Chondrocyte (in vitro differentiated cells): ENCODE measurements at regions not wholly inside any gene's neighbourhood (a gene's known extent, or its start where the extent isn't known, plus 50 kb on each side); places are given as distances from the start of the nearest gene placed in this dataset.

Source experiments
- DNase-seq: peaks from one replicate; pipeline ENCODE4 v3.0.0; 2021; ENCODE audit warnings: mixed read lengths, low spot score
- H3K27ac Mint-ChIP-seq: one replicate; pipeline ENCODE4 v1.8.0; 2021; ENCODE audit warnings: mild to moderate bottlenecking, moderate library complexity, mixed read lengths; ENCODE audit not compliant: unreplicated experiment
- H3K27me3 Mint-ChIP-seq: 2 replicates; pipeline ENCODE4 v1.8.0; 2021; ENCODE audit warnings: low read depth, mixed read lengths
- H3K36me3 Mint-ChIP-seq: 2 replicates; pipeline ENCODE4 v1.8.0; 2021; ENCODE audit warnings: low read depth, mixed read lengths
- H3K4me1 Mint-ChIP-seq: 2 replicates; pipeline ENCODE4 v1.8.0; 2021; ENCODE audit warnings: low read depth, mild to moderate bottlenecking, mixed read lengths
- H3K4me3 Mint-ChIP-seq: one replicate; pipeline ENCODE4 v1.8.0; 2021; ENCODE audit warnings: mild to moderate bottlenecking, moderate library complexity, mixed read lengths; ENCODE audit not compliant: unreplicated experiment
- H3K9me3 Mint-ChIP-seq: 2 replicates; pipeline ENCODE4 v1.8.0; 2021; ENCODE audit warnings: low read depth, mixed read lengths
- TF ChIP-seq, protein P1 (sequence below): fragments of 200-600 bp; sonication (generic); IDR thresholded peaks from 2 replicates; pipeline ENCODE4 v1.5.0; 2021; ENCODE audit warnings: antibody characterized with exemption, mild to moderate bottlenecking, moderate library complexity

DNA sequence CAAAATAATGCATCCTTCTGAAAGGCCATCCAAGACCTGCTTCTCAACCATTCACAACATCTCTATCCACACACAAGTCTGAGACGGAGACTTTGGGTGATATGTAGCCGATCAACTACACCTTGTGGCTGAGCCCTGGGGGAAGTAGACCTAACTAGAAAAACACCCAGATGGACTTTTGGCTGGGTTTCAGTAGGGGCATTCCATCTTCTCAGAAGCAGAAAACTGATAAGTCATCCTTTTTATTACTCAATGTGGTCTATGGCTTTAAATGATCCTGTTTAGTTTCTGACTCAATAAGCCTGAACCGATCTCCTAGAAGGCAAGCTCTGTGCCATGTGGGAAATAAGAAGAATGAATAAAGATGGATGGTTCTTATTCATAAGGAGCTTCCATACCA, 82.5 kb upstream of the AFF2 start:
- Mint-ChIP-seq H3K9me3 (peaks cover 20% of the 10 kb centered on the region), H3K27me3 (no peaks in the 10 kb centered on the region), H3K4me1 (peaks cover 3% of the 10 kb centered on the region), H3K27ac (no peak overlapping the region), H3K36me3 (peaks cover 1% of the 10 kb centered on the region), H3K4me3 (no peak overlapping the region)
- no peak for DNase-seq
- TF ChIP-seq, protein P1, sequence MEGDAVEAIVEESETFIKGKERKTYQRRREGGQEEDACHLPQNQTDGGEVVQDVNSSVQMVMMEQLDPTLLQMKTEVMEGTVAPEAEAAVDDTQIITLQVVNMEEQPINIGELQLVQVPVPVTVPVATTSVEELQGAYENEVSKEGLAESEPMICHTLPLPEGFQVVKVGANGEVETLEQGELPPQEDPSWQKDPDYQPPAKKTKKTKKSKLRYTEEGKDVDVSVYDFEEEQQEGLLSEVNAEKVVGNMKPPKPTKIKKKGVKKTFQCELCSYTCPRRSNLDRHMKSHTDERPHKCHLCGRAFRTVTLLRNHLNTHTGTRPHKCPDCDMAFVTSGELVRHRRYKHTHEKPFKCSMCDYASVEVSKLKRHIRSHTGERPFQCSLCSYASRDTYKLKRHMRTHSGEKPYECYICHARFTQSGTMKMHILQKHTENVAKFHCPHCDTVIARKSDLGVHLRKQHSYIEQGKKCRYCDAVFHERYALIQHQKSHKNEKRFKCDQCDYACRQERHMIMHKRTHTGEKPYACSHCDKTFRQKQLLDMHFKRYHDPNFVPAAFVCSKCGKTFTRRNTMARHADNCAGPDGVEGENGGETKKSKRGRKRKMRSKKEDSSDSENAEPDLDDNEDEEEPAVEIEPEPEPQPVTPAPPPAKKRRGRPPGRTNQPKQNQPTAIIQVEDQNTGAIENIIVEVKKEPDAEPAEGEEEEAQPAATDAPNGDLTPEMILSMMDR = no peak

DNA sequence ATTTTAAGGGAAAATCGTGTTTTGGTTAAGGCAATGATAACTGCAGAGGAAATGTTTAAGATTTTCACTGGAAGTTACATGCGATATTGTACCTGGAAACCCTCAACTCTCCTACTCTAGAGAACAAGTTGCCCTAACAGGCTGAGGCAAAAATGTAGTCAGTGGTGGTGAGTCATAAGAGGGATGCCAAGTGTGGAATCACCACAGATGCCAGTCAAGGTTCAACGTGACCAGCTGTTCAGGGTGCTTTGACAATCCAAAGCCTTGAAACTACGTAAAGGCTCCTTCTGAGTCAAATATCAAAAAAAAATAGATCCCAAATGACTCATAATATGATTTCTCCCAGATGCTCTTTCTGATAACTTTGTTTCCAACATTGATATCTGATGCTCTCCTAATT, 77.9 kb upstream of the AFF2 start:
- Mint-ChIP-seq H3K4me1 (peaks cover 3% of the 10 kb centered on the region), H3K4me3 (no peak overlapping the region), H3K27ac (no peak overlapping the region), H3K27me3 (no peaks in the 10 kb centered on the region), H3K9me3 (peaks cover 22% of the 10 kb centered on the region), H3K36me3 (peaks cover 1% of the 10 kb centered on the region)
- TF ChIP-seq, protein P1 = no peak
- DNase-seq = no peak

DNA sequence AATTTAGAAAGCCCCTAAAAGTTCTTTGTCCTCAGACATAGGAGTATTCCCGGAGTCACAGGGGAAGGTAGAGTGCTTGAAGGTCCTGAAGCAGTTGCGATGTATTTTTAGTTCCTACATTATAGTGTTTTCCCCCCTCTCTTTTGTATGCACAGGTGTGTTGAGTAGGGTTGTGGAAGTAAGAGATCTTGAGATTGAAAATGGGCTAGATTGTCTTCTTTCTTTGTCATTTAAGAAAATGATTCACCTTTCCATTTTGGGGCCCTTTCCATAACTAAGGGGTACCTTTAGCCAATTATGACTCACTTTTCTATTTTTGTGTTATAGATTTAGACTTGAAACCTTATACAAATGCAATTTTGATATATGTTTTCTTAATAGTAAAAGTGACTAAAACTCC, 75.8 kb upstream of the AFF2 start:
- TF ChIP-seq, protein P1 = no peak
- Mint-ChIP-seq H3K27ac (no peak overlapping the region), H3K4me1 (peaks cover 3% of the 10 kb centered on the region), H3K36me3 (no peaks in the 10 kb centered on the region), H3K4me3 (no peak overlapping the region), H3K27me3 (no peaks in the 10 kb centered on the region), H3K9me3 (peaks cover 13% of the 10 kb centered on the region)
- DNase-seq = no peak

DNA sequence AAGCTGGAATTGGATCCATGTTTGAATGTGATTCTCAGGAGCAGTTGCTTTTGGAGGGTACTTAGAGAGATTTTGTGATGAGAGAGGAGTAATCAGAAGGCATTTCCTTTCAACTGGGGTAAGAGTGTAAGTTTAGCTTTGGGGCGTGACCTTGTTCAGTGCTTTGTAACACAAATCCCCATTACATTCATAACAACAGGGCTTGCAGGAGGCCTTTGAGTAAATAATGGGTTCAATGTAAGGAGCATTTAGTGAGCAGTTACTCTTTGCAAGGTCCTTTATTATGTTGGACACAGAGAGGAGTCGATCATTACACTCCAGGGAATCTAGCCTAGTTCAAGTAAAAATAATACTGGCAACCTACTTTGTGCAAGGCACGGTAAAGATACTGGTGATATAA, 74.0 kb upstream of the AFF2 start:
- no peak overlapping the region for H3K27ac Mint-ChIP-seq
- H3K4me1 Mint-ChIP-seq = peaks cover 3% of the 10 kb centered on the region
- no peaks in the 10 kb centered on the region for H3K36me3 Mint-ChIP-seq
- peaks cover 10% of the 10 kb centered on the region for H3K9me3 Mint-ChIP-seq
- no peak for DNase-seq
- no peak overlapping the region for H3K4me3 Mint-ChIP-seq
- no peaks in the 10 kb centered on the region for H3K27me3 Mint-ChIP-seq
- TF ChIP-seq, protein P1 = no peak

DNA sequence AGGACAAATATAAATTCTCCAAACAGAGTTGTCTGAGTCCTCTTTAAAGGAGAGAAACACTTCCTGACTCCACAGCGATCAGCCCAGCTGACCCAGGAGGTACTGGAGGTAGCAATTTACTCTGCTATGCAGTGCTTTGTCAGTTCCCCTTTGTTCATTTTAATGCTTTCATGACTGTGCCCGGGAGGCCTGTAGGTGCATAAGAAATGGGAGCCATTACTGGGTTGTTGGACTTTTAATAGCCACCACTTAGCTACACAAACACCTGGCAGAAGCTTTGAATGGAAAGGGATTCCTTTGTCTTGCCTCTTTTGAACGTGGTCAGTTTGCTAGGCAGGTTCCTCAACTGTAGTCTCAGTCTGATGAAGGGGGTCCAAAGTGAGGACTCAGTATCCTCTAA, 59.0 kb upstream of the AFF2 start:
- Mint-ChIP-seq H3K27me3 (no peaks in the 10 kb centered on the region), H3K9me3 (peaks cover 21% of the 10 kb centered on the region), H3K27ac (no peak overlapping the region), H3K4me1 (no peaks in the 10 kb centered on the region), H3K36me3 (no peaks in the 10 kb centered on the region), H3K4me3 (no peak overlapping the region)
- TF ChIP-seq, protein P1 = no peak
- DNase-seq = no peak
